ENCODE measurements at regions not wholly inside any gene's neighbourhood (a gene's known extent, or its start where the extent isn't known, plus 50 kb on each side); places are given as distances from the start of the nearest gene placed in this dataset.

GRCh38 chr7:156456032-156456431 is 184.5 kb upstream of the RNF32 start:
- no peak for DNase-seq (ENCODE audit: low read depth)

- DNase-seq (ENCODE audit: low read depth) = no peak
Measured at GRCh38 chr7:156450473-156450872, 190.1 kb upstream of the RNF32 start.

- DNase-seq (ENCODE audit: low read depth) = no peak
Measured at GRCh38 chr7:156448918-156449317, 191.7 kb upstream of the RNF32 start.

- no peak for DNase-seq (ENCODE audit: low read depth)
Measured at GRCh38 chr7:156446990-156447389, 193.6 kb upstream of the RNF32 start.

- no peak for DNase-seq (ENCODE audit: low read depth)
Measured at GRCh38 chr7:156445997-156446761, 194.4 kb upstream of the RNF32 start.

GRCh38 chr7:156442516-156442915 is 198.1 kb upstream of the RNF32 start:
- no peak for DNase-seq (ENCODE audit: low read depth)

- DNase-seq (ENCODE audit: low read depth) = no peak
Measured at GRCh38 chr7:156440456-156440855, 200.1 kb upstream of the RNF32 start.

GRCh38 chr7:156438011-156438410 is 202.6 kb upstream of the RNF32 start:
- no peak for DNase-seq (ENCODE audit: low read depth)

GRCh38 chr7:156437021-156437614 is 203.5 kb upstream of the RNF32 start:
- no peak for DNase-seq (ENCODE audit: low read depth)

- DNase-seq (ENCODE audit: low read depth) = no peak
Measured at GRCh38 chr7:156435486-156436231, 204.9 kb upstream of the RNF32 start.

- DNase-seq (ENCODE audit: low read depth) = no peak
Measured at GRCh38 chr7:156434706-156435105, 205.9 kb upstream of the RNF32 start.

GRCh38 chr7:156432018-156432417 is 208.6 kb upstream of the RNF32 start:
- DNase-seq (ENCODE audit: low read depth) = no peak

GRCh38 chr7:156430109-156430508 is 210.5 kb upstream of the RNF32 start:
- DNase-seq (ENCODE audit: low read depth) = no peak

GRCh38 chr7:156429514-156429913 is 211.1 kb upstream of the RNF32 start:
- DNase-seq (ENCODE audit: low read depth) = no peak

- DNase-seq (ENCODE audit: low read depth) = no peak
Measured at GRCh38 chr7:156423876-156424275, 216.7 kb upstream of the RNF32 start.

- no peak for DNase-seq (ENCODE audit: low read depth)
Measured at GRCh38 chr7:156420496-156420895, 220.1 kb upstream of the RNF32 start.

GRCh38 chr7:156419782-156420181 is 220.8 kb upstream of the RNF32 start:
- DNase-seq (ENCODE audit: low read depth) = no peak

GRCh38 chr7:156402255-156402654 is 238.3 kb upstream of the RNF32 start:
- no peak for DNase-seq (ENCODE audit: low read depth)

- DNase-seq (ENCODE audit: low read depth) = no peak
Measured at GRCh38 chr7:156401617-156402016, 239.0 kb upstream of the RNF32 start.

GRCh38 chr7:156400046-156400445 is 240.5 kb upstream of the RNF32 start:
- no peak for DNase-seq (ENCODE audit: low read depth)

GRCh38 chr7:156397249-156397648 is 243.3 kb upstream of the RNF32 start:
- no peak for DNase-seq (ENCODE audit: low read depth)

GRCh38 chr7:156389116-156389692 is 251.4 kb upstream of the RNF32 start:
- DNase-seq (ENCODE audit: low read depth) = no peak

- no peak for DNase-seq (ENCODE audit: low read depth)
Measured at GRCh38 chr7:156386097-156386496, 254.5 kb upstream of the RNF32 start.
